Upper lobe of left lung (tissue), 6 donors: ENCODE measurements at regions not wholly inside any gene's neighbourhood (a gene's known extent, or its start where the extent isn't known, plus 50 kb on each side); places are given as distances from the start of the nearest gene placed in this dataset.
"Not testable (repeated sequence)": the region's sequence is repeated elsewhere in the genome, so short reads cannot be mapped to it uniquely, and the experiment has no call there.

ENCODE experiments used
- ATAC-seq, 2 donors: fragments of 200-7000 bp; cut with Tn5 transposase; one replicate each; pipeline ENCODE4 v1.9.1; 2022; ENCODE audit warnings: mild to moderate bottlenecking in 2 of 2, moderate library complexity in 2 of 2; ENCODE audit not compliant: low FRiP score in 2 of 2
- DNase-seq, 2 donors: peaks; one replicate each; pipeline ENCODE4 v3.0.0-alpha.2; 2019 to 2020
- H3K27ac ChIP-seq, 4 donors: fragments of 200-600 bp; sonication (generic); one replicate each; pipeline ENCODE4 v1.5.1; 2016 to 2019
- H3K27me3 ChIP-seq, 4 donors: fragments of 200-600 bp; sonication (generic); one replicate each; pipeline ENCODE4 v1.5.1; 2017 to 2019
- H3K36me3 ChIP-seq, 4 donors: fragments of 200-600 bp; sonication (generic); one replicate each; pipeline ENCODE4 v1.5.1; 2016 to 2019
- H3K4me1 ChIP-seq, 4 donors: fragments of 200-600 bp; sonication (generic); one replicate each; pipeline ENCODE4 v1.5.1; 2018 to 2019
- H3K4me3 ChIP-seq, 4 donors: fragments of 200-600 bp; sonication (generic); one replicate each; pipeline ENCODE4 v1.5.1; 2017 to 2019; ENCODE audit warnings: mild to moderate bottlenecking in 2 of 4, moderate library complexity in 1 of 4
- H3K9me3 ChIP-seq, 4 donors: fragments of 200-600 bp; sonication (generic); one replicate each; pipeline ENCODE4 v1.5.1; 2018 to 2019
- CTCF ChIP-seq, 6 experiments: fragments of 450-650 bp in 4 of 6; fragments of 200-600 bp in 2 of 6; sonication (generic) in 2 of 6; IDR thresholded peaks; one replicate each; pipeline ENCODE4 v1.5.1; 2016 to 2019; ENCODE audit warnings: antibody characterized with exemption in 6 of 6
- EP300 ChIP-seq, 4 donors: sonication (generic); formaldehyde crosslinking; IDR thresholded peaks; one replicate each; pipeline ENCODE4 v1.5.1; 2017; ENCODE audit warnings: antibody characterized with exemption in 4 of 4, control low read depth in 2 of 4
- POLR2A ChIP-seq, 4 donors: fragments of 450-650 bp; IDR thresholded peaks; one replicate each; pipeline ENCODE4 v1.5.1; 2016 to 2017; ENCODE audit warnings: antibody characterized with exemption in 4 of 4, mild to moderate bottlenecking in 2 of 4
- POLR2AphosphoS5 ChIP-seq, 2 donors: sonication (generic); formaldehyde crosslinking; IDR thresholded peaks; one replicate each; pipeline ENCODE4 v1.5.1; 2017; ENCODE audit warnings: antibody characterized with exemption in 2 of 2
- WGBS, 2 donors: methylation state at CpG; one replicate each; pipeline ENCODE4 v1.1.5; 2017 to 2018; 5-methylcytosine and 5-hydroxymethylcytosine counted together
- donor health status: DM: no; HTN: no; CAD: no; lungs with moderate emphysema.
- donor health status: DM: no; HTN: yes; CAD: no; lungs with severe emphysema.

GRCh38 chr18:63054901-63055584 is 264.5 kb downstream of the BCL2 start:
- no peak overlapping the region for H3K4me3 ChIP-seq
- H3K27ac ChIP-seq = no peak overlapping the region
- no peaks in the 10 kb centered on the region for H3K4me1 ChIP-seq
- H3K9me3 ChIP-seq = no peaks in the 10 kb centered on the region
- WGBS, 2 donors = 70 to 73% methylated on average over 3 of the region's 3 CpGs
- H3K27me3 ChIP-seq = no peaks in the 10 kb centered on the region
- DNase-seq (no peak), ATAC-seq (no peak)
- TF ChIP-seq CTCF (IDR thresholded peaks at IDR 0.05) = no peak
- TF ChIP-seq EP300 (IDR thresholded peaks at IDR 0.05) = no peak
- TF ChIP-seq POLR2AphosphoS5 (IDR thresholded peaks at IDR 0.05) = no peak
- TF ChIP-seq POLR2A (IDR thresholded peaks at IDR 0.05) = no peak
- H3K36me3 ChIP-seq = no peaks in the 10 kb centered on the region

DNA sequence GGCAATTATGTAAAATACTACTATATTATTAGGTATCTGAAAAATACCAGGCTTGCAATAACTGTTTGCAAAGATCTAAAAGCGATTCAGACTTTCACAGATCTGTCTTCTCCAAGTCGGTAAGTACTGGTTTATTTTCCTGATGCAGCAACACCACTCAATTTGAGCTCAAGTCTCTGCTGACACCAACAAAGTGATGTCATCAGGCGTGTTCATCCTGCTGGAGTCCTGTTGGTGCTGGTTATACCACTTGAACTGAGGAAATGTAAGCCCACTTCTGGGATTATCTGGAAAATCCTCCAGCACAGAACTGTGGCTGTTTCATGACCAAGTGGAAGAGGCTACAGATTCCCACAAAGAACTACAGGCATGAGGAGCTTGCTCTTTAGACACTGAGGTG is 267.6 kb downstream of the BCL2 start:
- DNase-seq (no peak), ATAC-seq (no peak)
- WGBS, 2 donors = 85 to 88% methylated on average over 3 of the region's 3 CpGs
- no peak overlapping the region for H3K4me3 ChIP-seq
- no peaks in the 10 kb centered on the region for H3K36me3 ChIP-seq
- H3K27ac ChIP-seq = no peak overlapping the region
- TF ChIP-seq POLR2A (IDR thresholded peaks at IDR 0.05) (no peak), EP300 (IDR thresholded peaks at IDR 0.05) (no peak), POLR2AphosphoS5 (IDR thresholded peaks at IDR 0.05) (no peak), CTCF (IDR thresholded peaks at IDR 0.05) (no peak)
- no peaks in the 10 kb centered on the region for H3K4me1 ChIP-seq
- no peaks in the 10 kb centered on the region for H3K9me3 ChIP-seq
- no peaks in the 10 kb centered on the region for H3K27me3 ChIP-seq

GRCh38 chr18:63050667-63051395 is 268.7 kb downstream of the BCL2 start:
- H3K4me3 ChIP-seq, ATAC-seq, H3K9me3 ChIP-seq, H3K27ac ChIP-seq, DNase-seq, H3K27me3 ChIP-seq, H3K4me1 ChIP-seq, H3K36me3 ChIP-seq: not testable (repeated sequence)
- 61 to 70% methylated on average over 9 of the region's 9 CpGs for WGBS, 2 donors

GRCh38 chr18:63046375-63046774 is 273.2 kb downstream of the BCL2 start:
- no peaks in the 10 kb centered on the region for H3K27me3 ChIP-seq
- H3K27ac ChIP-seq = no peak overlapping the region
- no peak for TF ChIP-seq EP300 (IDR thresholded peaks at IDR 0.05)
- no peak for TF ChIP-seq POLR2A (IDR thresholded peaks at IDR 0.05)
- no peak for TF ChIP-seq CTCF (IDR thresholded peaks at IDR 0.05)
- TF ChIP-seq POLR2AphosphoS5 (IDR thresholded peaks at IDR 0.05) = no peak
- peaks cover 0 to 2% (median 0%) of the 10 kb centered on the region in 4 donors for H3K4me1 ChIP-seq
- H3K4me3 ChIP-seq = no peak overlapping the region
- DNase-seq (no peak), ATAC-seq (no peak)
- 87 to 95% methylated on average over 3 of the region's 3 CpGs for WGBS, 2 donors
- no peaks in the 10 kb centered on the region for H3K36me3 ChIP-seq
- no peaks in the 10 kb centered on the region for H3K9me3 ChIP-seq

GRCh38 chr18:63043516-63043915 is 276.1 kb downstream of the BCL2 start:
- DNase-seq (no peak), ATAC-seq (no peak)
- TF ChIP-seq CTCF (IDR thresholded peaks at IDR 0.05) = no peak
- TF ChIP-seq EP300 (IDR thresholded peaks at IDR 0.05) = no peak
- TF ChIP-seq POLR2AphosphoS5 (IDR thresholded peaks at IDR 0.05) = no peak
- no peak for TF ChIP-seq POLR2A (IDR thresholded peaks at IDR 0.05)
- Histone ChIP-seq H3K4me3 (no peak overlapping the region), H3K27me3 (no peaks in the 10 kb centered on the region), H3K9me3 (no peaks in the 10 kb centered on the region), H3K36me3 (no peaks in the 10 kb centered on the region), H3K4me1 (peaks cover 0 to 10% (median 0%) of the 10 kb centered on the region in 4 donors), H3K27ac (no peak overlapping the region)
- WGBS, 2 donors = 87 to 90% methylated on average over 5 of the region's 5 CpGs
